ENCODE measurements at regions not wholly inside any gene's neighbourhood (a gene's known extent, or its start where the extent isn't known, plus 50 kb on each side); places are given as distances from the start of the nearest gene placed in this dataset.

DNA sequence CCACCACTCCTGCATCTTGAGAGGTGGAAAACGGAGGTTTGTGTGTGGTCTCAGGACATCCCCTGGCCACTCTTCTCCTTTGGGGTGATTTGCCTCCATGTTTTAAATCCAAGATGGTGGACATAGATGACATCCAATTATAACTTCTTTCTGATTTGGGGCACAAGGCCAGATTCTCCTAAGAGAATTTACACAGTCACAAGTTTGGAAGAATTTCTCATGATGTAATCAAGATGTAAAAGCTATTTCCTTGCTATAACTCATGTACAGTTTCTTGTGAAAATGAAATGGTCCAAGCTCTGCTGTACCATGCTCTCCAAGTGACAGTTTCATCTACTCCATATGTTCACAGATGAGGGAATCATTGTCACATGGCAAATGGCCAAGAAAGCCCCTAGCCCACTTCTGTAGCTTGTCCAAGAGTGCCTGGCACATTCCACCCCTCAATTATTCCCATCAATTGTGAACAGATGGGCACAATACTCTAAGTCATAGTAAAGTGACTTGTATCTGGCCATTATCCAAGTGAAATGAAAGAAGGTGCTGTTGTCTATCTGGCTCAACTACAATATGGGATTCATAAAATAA is 134.6 kb upstream of the ROPN1 start:
- TF ChIP-seq CTCF (IDR thresholded peaks at IDR 0.05; ENCODE audit: low read length): no peak
- TF ChIP-seq EZH2phosphoT487 (IDR thresholded peaks at IDR 0.05; ENCODE audit: low read length): no peak
